OCI-LY3 (cell line): ENCODE measurements at regions not wholly inside any gene's neighbourhood (a gene's known extent, or its start where the extent isn't known, plus 50 kb on each side); places are given as distances from the start of the nearest gene placed in this dataset.

Experiments
- CTCF ChIP-seq: fragments of 200-600, 300-600 bp; sonication (generic); IDR thresholded peaks from 2 replicates; pipeline ENCODE4 v1.5.1; 2014; ENCODE audit warnings: antibody characterized with exemption, low read length, low read depth
- EZH2phosphoT487 ChIP-seq: fragments of 200-600 bp; shearing (Covaris generic); IDR thresholded peaks from 2 replicates; pipeline ENCODE4 v1.6.1; 2018; ENCODE audit warnings: antibody characterized with exemption, mixed run types, low read depth

GRCh38 chr4:91653067-91653466, 650.7 kb upstream of the GRID2 start:
- TF ChIP-seq CTCF = no peak
- TF ChIP-seq EZH2phosphoT487 = no peak
